PFSK-1 (cell line): ENCODE measurements at regions not wholly inside any gene's neighbourhood (a gene's known extent, or its start where the extent isn't known, plus 50 kb on each side); places are given as distances from the start of the nearest gene placed in this dataset.

Experiments used
- POLR2AphosphoS5 ChIP-seq: IDR thresholded peaks from 2 replicates; pipeline ENCODE4 v1.6.1; 2012; ENCODE audit warnings: low read depth, mild to moderate bottlenecking, control low read depth, low read length, moderate library complexity
- TAF1 ChIP-seq: IDR thresholded peaks from 2 replicates; pipeline ENCODE4 v1.6.1; 2012; ENCODE audit warnings: low read length, control low read depth, borderline replicate concordance; ENCODE audit not compliant: insufficient read depth

DNA sequence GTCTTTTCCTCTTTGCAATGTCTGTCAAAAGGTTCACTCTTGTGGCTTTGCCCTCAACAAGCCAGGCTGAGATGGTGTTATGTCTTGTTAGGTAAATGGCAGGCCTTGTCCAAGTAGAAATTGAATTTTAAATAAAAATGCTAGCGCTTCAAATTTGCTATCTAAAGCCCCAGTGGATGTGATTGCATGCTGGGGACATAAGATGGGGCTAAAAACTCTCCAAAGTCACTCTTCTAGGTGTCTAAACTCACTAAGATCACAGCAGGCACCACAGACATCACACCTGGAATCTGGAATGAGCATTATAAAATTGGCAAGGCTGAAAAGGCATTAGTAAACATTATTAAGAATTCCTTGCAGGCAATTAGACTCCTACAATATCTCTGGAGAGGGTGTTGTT lies 262.7 kb upstream of the CLINT1 start:
- no peak for TF ChIP-seq TAF1
- no peak for TF ChIP-seq POLR2AphosphoS5
